ENCODE measurements at regions not wholly inside any gene's neighbourhood (a gene's known extent, or its start where the extent isn't known, plus 50 kb on each side); places are given as distances from the start of the nearest gene placed in this dataset.
"Not testable (repeated sequence)": the region's sequence is repeated elsewhere in the genome, so short reads cannot be mapped to it uniquely, and the experiment has no call there.

DNA sequence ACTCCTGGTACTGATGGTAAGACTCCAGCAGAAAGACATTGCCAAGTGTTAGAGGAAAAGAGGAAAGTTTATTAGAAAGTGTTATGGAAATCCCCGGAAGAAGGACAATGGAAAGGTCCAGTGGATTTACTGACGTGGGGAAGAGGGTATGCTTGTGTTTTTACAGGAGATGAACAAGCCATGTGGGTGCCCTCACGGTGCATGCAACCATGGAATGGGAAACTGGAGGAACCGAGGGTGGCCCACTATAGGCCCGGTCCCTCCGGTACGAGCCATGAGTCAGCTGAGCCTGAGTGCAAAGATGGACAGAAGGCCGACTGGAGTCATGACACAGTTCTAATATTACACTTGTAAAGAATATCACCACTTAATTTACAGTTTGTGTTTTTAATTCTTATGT lies 123.3 kb upstream of the ZCCHC13 start:
- DNase-seq = no peak

DNA sequence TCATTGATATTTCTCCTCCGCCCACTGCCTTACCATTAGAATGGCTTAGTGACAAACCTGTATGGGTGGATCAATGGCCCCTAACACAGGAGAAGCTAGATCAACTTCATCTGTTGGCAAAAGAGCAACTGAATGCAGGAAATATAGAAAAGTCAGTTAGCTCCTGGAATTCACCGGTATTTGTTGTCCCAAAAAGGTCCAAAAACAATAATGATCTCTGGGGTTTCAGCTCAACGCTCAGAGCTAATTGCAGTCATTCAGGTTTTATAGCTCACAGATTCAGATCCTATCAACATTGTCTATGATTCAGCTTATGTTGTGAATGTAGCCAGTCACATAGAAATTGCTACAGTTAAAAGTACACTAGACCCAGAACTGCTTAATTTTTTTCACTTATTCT lies 124.0 kb upstream of the ZCCHC13 start:
- DNase-seq = no peak

DNA sequence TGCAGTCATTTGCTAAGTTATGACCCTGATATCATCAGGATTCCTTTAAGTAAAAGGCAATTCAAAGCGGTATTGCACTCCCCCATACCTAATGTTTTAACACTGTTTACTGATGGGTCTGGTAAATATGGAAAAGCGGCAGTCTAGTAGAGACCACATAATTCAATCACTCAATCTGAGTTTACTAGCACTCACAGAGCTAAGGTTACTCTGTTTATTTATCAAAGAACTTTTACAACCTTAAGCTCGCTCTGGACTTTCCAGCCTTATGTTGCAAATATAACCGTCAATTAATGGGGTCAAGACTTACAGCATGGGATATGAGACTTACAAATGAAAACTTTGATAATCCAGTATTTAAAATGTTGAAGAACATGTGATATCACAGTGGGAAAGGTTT lies 124.5 kb upstream of the ZCCHC13 start:
- no peak for DNase-seq

DNA sequence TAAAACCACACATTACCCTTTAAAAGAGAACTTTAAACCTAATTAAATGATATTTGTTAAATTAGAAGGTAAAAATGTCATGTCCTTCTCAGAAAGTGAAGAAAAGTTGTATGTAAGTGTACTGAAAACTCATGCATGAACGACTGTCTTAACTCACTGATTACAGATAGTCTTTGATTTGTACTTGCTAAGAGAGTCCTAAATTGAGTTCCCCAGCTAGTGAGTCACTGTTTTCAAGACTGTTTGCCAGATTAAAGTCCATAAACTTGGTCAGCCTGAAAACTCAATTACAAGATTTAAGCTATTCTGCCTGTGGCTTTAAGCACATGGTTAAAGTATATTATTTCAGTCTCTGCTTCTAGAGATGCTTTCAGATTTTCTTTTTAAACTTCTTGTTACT lies 124.9 kb upstream of the ZCCHC13 start:
- no peak for DNase-seq

DNA sequence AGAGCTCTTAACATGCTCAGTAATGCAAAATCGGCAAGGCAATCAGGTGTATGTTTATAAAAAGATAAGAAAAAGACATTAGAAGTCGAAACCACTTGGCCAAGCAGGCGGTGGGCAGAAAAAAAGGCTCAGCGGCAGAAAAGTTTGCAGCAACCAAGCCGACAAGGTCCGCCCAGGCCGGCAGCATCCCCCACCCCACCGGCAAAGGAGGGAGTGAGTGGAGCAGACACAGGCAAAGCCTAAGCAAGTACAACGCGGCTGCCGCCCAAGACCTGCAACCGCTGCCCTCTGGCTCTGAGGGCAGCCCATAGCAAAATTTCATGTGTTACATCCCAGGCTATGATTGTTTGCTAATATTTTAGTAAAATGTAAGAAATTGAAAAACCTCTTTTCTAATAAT lies 125.4 kb upstream of the ZCCHC13 start:
- DNase-seq = peak in 1 of 56 donors; percentile 3

DNA sequence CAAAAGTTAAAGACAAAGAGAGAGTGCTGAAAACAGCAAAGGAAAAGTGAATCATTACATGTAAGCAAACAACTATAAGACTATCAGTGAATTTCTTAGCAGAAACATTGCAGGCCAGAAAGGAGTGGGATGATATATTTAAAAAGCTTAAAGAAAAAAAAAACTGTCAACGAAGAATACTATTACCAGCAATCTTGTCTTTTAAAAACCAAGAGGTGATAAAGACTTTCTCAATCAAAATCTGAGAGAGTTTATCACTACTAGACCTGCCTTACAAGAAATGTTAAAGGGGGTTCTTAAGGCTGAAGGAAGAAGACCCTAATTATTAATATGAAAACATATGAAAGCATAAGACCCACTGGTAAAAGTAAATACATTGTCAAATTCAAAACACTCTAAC lies 132.5 kb upstream of the ZCCHC13 start:
- no peak for DNase-seq

DNA sequence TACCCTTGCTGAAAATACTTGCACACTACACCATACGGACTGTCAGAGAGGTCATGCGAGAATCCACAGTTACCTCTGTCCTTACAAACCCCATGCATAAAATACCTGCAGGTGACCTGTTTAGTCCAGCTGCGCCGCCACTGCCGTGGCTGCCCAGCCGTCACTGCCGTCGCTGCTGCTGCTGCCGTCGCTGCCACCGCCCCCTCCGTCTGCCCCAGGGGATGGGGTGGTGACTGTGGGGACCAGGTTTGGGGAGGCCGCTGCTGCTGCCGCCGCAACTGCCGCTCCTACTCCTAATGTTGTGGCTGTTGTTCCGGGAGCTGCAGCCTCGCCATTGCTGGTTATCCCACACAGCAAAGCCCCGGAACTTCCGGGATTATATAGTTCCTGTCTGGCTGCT lies 141.8 kb upstream of the ZCCHC13 start:
- no peak for DNase-seq

DNA sequence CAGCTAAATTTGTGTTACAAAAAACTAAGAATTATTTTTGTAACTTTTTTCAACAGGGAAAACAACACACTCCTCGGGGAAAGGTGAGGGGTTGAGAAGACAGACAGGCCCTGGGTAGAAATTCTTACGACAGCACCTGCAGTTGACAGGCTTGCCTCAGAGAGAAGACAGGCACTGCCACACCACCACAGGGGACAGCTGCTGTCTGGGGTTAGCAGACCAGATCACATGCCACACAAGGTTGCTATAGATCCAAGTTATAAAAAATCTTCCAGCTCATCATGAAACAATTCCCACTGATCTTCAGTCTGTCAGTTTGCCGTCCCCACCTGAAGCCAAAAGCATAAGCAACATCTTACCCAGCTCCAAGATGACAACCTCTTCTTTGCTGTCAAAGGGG lies 143.2 kb upstream of the ZCCHC13 start:
- DNase-seq = no peak

DNA sequence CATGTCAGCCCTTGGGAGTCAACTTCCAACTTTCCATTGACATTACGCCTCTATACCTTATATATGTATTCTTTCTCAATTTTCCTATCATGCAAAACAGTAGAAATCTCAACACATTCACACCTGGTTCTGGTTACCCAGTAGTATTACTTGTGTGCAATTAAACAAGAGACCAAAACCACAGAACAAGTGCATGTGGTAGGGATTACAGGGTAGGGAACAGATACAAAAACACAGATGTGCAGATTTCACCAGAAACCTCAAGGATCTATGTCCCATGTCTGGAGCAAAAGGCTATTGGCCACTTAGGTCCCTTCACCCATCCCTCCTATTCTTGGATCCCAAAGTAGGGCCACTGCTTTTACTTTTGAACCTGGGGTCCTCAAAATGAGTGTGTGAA lies 143.6 kb upstream of the ZCCHC13 start:
- DNase-seq = no peak

DNA sequence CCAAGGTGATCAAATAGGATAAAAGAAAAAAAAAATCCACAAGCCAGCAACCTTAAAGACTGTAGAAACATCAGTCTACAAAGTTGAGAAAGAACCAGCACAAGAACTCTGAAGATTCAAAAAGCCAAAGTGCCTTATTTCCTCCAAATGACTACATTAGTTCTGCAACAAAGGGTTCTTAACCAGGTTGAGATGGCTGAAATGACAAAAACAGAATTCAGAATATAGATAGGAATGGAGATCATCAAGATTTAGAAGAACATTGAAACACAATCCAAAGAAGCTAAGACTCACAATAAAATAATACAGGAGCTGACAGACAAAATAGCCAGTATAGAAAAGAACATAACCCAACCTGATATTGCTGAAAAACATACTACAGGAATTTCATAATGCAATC lies 156.5 kb upstream of the ZCCHC13 start:
- DNase-seq = no peak

DNA sequence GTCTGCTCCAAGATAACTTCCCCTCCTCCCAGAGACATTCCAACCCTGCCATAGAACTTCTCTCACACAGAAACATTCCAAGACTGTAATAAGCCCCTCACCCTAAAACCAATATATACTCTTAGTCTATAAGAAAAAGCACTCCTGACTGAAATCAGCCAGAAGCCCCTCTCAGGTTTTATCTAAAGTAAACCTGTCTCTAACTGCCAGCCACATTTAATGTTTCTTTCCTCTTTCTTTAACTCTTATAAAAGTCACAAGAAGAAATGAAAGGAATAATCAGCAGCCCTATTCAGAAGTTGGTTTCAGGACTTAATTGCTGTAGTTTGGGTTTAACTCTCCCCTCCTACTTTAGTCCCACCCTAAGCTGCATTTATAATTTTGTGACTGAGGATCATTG lies 165.0 kb upstream of the ZCCHC13 start:
- DNase-seq = no peak

DNA sequence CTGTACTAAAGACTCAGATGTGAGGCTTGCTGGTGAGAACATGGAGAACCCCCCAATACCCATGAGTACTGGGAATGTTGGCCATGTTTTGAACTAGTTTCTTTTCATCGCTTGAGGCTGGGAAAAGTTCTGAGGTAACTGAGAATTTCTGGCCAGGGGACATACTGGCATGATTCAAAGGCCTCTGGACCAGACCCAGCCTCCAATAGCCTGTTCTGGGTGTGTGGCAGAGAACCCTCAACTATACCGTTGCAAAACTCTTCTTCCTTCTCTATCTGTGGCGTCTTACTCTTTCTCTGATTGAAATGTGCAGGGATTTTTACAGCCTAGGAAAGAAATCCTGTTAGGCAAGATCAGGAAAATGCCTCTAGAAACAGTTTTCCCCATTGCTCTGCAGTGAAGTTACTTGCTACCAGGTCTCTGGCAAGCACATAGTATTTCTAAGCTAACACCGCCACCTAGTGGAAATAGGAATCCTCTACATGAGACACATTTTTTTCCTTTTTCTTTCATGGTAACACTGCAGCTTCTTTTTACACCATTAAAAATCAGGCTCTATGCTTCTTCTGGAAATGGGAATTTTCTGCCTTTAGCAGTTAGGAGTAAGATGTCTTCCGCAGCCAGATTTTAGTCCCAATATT lies 170.7 kb upstream of the ZCCHC13 start:
- DNase-seq = peak in 6 of 56 donors; percentile 2 to 38 (median 22)

DNA sequence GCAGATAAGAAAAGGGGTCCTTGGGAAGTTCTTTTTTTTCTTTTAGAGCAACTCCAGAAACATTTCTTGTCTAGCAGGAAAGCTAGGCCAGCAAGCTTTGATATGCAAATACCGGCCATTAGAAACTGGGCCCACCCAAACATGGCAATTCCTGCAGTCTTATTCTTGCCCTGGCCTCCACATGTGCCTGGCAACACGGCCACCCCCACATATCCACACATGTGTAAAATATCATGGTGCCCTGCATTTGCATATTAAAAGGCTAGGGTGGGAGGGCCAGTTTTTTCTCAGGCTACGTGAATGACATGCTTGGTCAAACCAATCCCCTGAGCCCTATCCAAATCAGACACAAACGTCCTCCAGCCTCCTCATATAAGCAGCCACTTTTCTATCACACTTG lies 171.7 kb upstream of the ZCCHC13 start:
- no peak for DNase-seq

DNA sequence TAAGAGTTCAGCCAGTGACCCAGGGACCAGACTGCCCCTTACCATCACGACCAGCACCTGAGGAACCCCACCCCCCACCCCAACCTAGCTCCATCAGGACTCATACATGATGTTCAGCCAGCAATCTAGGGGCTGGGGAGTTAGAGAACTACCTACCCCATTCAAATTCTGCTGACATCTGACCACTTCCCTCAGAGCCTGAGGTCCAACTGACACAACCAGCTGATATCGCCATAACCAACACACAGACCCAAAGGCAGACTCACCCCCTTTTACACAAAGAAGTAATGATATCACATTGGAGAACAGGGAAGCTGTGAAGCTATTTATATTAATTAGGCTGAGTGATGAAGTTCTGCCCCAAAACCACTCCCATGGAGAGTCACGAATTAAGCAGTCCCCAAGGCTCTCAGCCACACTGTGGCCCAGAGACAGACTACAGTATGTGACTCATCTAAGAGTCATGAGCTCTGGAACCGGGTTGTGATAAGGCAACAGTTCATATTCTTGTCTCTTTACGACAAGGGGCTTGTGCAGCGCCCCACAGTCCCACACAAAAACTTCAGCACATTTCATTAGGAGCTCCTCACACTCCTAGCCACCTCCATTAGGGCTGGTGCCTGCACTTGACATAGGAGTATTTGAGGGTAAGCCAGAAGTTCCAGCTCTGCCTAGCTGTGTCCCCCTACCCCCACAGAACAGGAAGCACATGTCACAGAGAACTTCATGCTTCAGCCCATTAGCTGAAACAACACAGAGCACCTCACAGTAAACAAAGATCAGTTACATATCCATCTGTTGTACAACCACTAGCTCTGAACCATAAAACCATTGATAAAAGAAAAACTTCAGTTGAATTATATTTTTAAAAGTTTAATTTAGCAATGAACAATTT lies 184.7 kb upstream of the ZCCHC13 start:
- DNase-seq = no peak

DNA sequence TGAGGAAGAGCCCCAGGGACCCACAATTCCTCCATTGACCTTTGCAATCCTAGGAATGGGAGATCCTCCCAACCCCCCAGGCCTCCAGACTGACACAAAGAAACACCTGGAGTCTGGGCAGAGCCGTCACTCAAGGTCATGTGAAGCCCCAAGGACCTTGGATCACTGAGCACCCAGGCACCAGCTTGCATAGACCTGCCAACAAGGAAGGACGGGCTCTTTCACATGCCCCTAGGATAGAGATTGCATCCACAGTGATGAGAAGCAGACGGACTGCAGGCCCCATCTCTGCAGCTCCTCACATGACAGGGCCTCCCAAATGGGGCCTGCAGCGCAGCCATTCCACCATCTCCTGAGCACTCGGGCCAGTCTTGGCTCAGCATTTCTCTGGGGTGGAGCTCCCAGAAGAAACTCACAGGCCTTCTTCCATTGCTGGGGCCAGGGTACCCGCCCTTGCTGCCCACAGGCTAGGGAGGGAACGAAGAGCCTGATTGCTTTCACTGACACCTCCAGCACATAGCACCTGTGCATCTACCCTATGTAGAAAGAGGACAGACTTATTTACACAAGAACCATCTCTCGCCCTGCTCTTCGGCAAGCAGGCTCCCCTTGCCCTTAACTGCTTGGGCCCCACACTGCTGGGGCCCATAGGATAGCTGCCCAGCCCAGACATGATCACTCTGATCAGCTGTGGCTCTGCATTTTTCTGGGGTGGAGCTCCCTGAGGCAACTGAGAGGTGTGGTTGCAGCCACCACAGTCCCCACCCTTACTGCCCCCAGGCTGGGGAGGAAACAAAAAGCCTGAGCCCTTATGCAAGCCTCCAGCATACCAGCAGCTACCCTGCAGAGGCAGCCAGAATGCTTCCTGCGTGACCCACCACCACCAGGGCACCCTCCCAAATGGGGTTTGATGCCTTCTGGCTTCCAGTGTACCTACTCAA lies 185.7 kb upstream of the ZCCHC13 start:
- DNase-seq = no peak

DNA sequence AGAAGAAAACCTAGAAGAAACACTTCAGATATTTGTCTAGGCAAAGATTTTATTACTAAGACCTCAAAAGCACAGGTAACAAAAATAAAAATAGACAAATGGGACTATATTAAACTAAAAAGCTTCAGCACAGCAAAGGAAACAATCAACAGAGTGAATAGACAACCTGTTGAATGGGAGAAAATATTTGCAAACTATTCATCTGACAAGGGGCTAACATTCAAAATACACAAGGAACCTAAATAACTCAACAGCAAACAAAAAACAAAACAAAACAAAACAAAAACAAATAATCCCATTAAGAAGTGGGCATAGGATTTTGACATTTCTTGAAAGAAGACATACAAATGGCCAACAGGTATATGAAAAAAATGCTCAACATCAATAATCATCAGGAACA lies 192.7 kb upstream of the ZCCHC13 start:
- no peak for DNase-seq

DNA sequence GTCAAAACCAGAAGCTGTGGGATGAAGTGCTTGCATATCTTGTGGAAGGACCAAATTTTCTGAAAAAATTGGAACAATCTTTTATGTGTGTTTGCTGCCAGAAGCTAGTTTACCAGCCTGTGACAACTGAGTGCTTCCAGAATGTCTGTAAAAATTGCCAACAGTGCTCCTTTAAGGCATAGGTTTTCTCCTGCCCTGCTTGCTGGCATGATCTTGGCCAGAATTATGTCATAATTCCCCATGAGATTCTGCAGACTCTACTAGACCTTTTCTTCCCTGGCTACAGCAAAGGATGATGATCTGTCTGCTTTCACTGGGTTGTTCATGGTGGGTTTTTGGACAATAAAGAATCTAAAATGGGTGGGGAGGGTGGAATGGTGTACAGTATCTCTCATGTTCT lies 196.3 kb upstream of the ZCCHC13 start:
- DNase-seq = no peak

DNA sequence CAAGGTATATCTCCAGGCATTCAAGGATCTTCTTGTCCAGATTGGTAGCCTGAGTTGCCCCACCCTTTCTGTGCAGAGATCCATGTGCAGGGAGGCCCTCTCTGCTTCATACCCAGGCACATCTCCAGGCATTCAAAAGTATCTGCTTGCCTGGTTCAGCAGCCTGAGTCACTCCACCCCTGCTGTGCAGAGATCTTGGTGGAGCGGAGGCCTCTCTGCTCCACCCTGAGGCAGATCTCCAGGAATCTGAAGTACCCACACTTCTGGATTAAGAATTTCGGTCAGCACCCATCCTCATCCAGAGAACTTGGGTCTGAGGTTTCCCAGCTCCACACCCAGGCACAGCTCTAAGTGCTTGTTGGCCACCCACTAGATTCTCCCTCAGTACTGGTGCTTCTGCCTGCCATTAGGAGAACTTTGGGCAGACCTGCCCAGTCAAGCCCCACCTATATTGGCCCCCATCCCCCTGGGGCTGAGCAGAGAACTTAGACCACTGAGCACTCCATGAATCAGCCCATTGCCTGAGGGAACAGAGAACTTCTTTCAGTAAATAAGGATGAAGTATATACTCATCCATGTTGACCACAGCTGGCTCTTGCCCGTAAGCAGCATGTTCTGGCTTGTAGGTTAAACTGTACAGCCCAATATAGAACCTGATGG lies 199.5 kb upstream of the ZCCHC13 start:
- DNase-seq = no peak

DNA sequence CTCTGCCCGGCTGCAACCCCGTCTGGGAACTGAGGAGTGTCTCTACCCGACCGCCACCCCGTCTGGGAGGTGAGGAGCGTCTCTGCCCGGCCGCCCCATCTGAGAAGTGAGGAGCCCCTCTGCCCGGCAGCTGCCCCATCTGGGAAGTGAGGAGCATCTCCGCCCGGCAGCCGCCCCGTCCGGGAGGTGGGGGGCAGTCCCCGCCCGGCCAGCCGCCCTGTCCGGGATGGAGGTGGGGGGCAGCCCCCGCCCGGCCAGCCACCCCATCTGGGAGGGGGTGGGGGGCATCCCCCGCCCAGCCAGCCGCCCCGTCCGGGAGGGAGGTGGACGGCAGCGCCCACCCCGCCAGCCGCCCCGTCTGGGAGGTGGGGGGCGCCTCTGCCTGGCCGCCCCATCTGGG lies 205.6 kb upstream of the ZCCHC13 start:
- DNase-seq = not testable (repeated sequence)

DNA sequence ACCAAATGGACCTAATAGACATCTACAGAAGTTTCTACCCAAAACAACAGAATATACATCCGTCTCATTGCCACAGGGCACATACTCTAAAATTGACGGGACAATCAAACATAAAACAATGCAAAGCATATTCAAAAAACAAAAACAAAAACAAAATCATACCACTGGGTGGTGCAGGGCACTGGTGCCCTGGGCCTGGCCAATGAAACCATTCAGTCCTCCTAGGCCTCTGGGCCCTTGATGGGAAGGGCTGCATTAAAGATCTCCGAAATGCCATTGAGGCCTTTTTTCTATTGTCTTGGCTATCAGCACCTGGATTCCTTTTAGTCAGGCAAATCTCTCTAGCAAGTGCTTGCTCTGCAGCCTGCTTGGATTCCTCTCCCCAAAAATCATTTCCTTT lies 213.9 kb upstream of the ZCCHC13 start:
- no peak for DNase-seq

DNA sequence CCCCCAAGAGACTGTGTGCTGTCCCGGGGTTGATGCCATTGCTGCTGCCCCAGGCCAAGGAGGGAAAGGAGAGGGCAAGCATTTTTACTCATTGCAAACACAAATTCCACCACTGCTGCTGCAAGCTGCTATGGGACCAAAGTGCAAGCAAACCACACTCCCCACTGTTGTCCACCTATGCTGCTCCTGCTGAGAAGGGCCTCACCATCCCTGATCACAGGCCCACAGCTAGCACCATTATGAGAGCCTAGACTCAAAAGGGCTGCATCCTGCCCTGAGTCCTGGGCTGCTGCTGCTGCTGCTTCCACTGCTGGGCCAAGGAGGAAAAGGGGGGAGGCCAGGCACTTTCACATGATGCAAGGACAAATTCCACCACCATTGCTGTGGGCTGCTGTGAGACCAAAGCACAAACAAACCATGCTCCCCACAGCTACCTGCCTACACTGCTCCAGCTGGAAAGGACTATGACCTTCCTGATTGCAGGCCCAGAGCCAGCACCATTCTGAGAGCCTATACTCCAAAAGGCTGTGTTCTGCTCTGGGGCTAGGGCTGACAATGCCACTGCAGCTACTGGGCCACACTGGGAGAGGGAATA lies 218.2 kb upstream of the ZCCHC13 start:
- DNase-seq = no peak

Data from nucleus accumbens (tissue), 56 donors.